HCT116 (cell line): ENCODE measurements at regions not wholly inside any gene's neighbourhood (a gene's known extent, or its start where the extent isn't known, plus 50 kb on each side); places are given as distances from the start of the nearest gene placed in this dataset.

Experiments used
- ATAC-seq: fragments of 200-7000 bp; cut with Tn5 transposase; 2 replicates; pipeline ENCODE4 v1.9.1; 2020; ENCODE audit warnings: mild to moderate bottlenecking, moderate library complexity
- BruUV-seq: library from RNA; stranded (reverse); fragments of 400-500 nt; replicated peaks from 2 replicates; lab custom pipeline; 2021; lab: Mats Ljungman, UMichigan
- CTCF ChIA-PET: fragments of 300-600 bp; sonication (Branson Sonifier 250); formaldehyde crosslinking; loops from one replicate; lab custom pipeline; 2021; ENCODE audit warnings: antibody characterized with exemption; lab: Charles Lee
- POLR2A ChIA-PET: fragments of 300-600, 350-600 bp; sonication (Branson Sonifier 250); formaldehyde crosslinking; loops from one replicate; lab custom pipeline; 2021; ENCODE audit warnings: antibody characterized with exemption; lab: Charles Lee
- RAD21 ChIA-PET, 2 experiments: fragments of 300-600 bp; sonication (Branson Sonifier 250); formaldehyde crosslinking; loops; one replicate each; lab custom pipeline; 2023; ENCODE audit warnings: low total read pairs in 2 of 2; ENCODE audit not compliant: uncharacterized antibody in 2 of 2, unreplicated experiment in 2 of 2, low non-redundant PET in 1 of 2; lab: Charles Lee
- DNase-seq: peaks from one replicate; pipeline ENCODE4 v3.0.0-alpha.2; 2010; ENCODE audit warnings: low read depth, low spot score
- H2AFZ ChIP-seq: fragments of 200-600 bp; shearing (Covaris generic), sonication (generic); 2 replicates; pipeline ENCODE4 v1.6.1; 2017; ENCODE audit warnings: low read depth, mixed run types, mixed read lengths, antibody characterized with exemption, low read length; ENCODE audit not compliant: poor library complexity, severe bottlenecking
- H3K27ac ChIP-seq: 2 replicates; pipeline ENCODE4 v1.5.1; 2012; ENCODE audit warnings: low read depth, low read length
- H3K27me3 ChIP-seq: fragments of 200-600 bp; sonication (generic); 2 replicates; pipeline ENCODE4 v1.6.1; 2016; ENCODE audit warnings: mixed run types, low read length, mixed read lengths; ENCODE audit not compliant: insufficient read depth
- H3K36me3 ChIP-seq, 2 experiments: fragments of 200-500 bp in 1 of 2; fragments of 200-600 bp in 1 of 2; sonication (Bioruptor generic) in 1 of 2; sonication (generic) in 1 of 2; 2 replicates each; pipeline versions ENCODE4 v1.5.1 to v1.6.1; 2014 to 2016; ENCODE audit warnings: low read length in 2 of 2, inconsistent platforms in 1 of 2, mixed read lengths in 1 of 2, mixed run types in 1 of 2; ENCODE audit not compliant: insufficient read depth in 2 of 2, control insufficient read depth in 1 of 2
- H3K4me1 ChIP-seq, 2 experiments: fragments of 200-600 bp in 1 of 2; sonication (generic) in 1 of 2; 2 replicates each; pipeline versions ENCODE4 v1.5.1 to v1.6.1; 2012 to 2017; ENCODE audit warnings: low read length in 2 of 2, inconsistent platforms in 1 of 2, mild to moderate bottlenecking in 1 of 2, mixed read lengths in 1 of 2, mixed run types in 1 of 2, moderate library complexity in 1 of 2; ENCODE audit not compliant: insufficient read depth in 2 of 2, control insufficient read depth in 1 of 2
- H3K4me2 ChIP-seq: fragments of 200-600 bp; sonication (generic); 2 replicates; pipeline ENCODE4 v1.6.1; 2017; ENCODE audit warnings: mixed run types, low read length, mixed read lengths
- H3K4me3 ChIP-seq, 2 experiments: fragments of 200-600 bp in 1 of 2; sonication (generic) in 1 of 2; replicated peaks in 1 of 2; 2 replicates each; pipeline ENCODE4 v1.5.1; 2011 to 2016; ENCODE audit warnings: low read length in 2 of 2, control low read depth in 1 of 2, low read depth in 1 of 2, mild to moderate bottlenecking in 1 of 2, mixed read lengths in 1 of 2, mixed run types in 1 of 2
- H3K79me2 ChIP-seq: fragments of 200-600 bp; sonication (generic); 2 replicates; pipeline ENCODE4 v1.6.1; 2017; ENCODE audit warnings: mild to moderate bottlenecking, mixed run types, low read length, moderate library complexity, mixed read lengths; ENCODE audit not compliant: insufficient read depth
- H3K9ac ChIP-seq: fragments of 200-600 bp; sonication (generic); 2 replicates; pipeline ENCODE4 v1.6.1; 2016; ENCODE audit warnings: low read length, mixed read lengths
- H3K9me2 ChIP-seq: fragments of 200-600 bp; sonication (generic), shearing (Covaris generic); 2 replicates; pipeline ENCODE4 v1.6.1; 2017; ENCODE audit warnings: mixed run types, mild to moderate bottlenecking, moderate library complexity; ENCODE audit not compliant: insufficient read depth
- H3K9me3 ChIP-seq, 2 experiments: fragments of 200-500 bp in 1 of 2; fragments of 200-600 bp in 1 of 2; sonication (Bioruptor generic) in 1 of 2; sonication (generic) in 1 of 2; 2 replicates each; pipeline ENCODE4 v1.6.1; 2014 to 2017; ENCODE audit warnings: low read length in 2 of 2, mixed read lengths in 2 of 2, inconsistent platforms in 1 of 2, low read depth in 1 of 2, mild to moderate bottlenecking in 1 of 2, mixed run types in 1 of 2, moderate library complexity in 1 of 2; ENCODE audit not compliant: control insufficient read depth in 1 of 2, insufficient read depth in 1 of 2
- H4K20me1 ChIP-seq: fragments of 200-600 bp; sonication (generic), shearing (Covaris generic); 2 replicates; pipeline ENCODE4 v1.6.1; 2017; ENCODE audit warnings: mixed run types, mild to moderate bottlenecking, moderate library complexity; ENCODE audit not compliant: insufficient read depth
- CTCF ChIP-seq, 3 experiments: fragments of 200-600 bp in 1 of 3; sonication (generic) in 1 of 3; IDR thresholded peaks in 2 of 3; conservative IDR thresholded peaks in 1 of 3; 2 replicates each; pipeline ENCODE4 v1.5.1; 2012 to 2017; ENCODE audit warnings: low read depth in 2 of 3, low read length in 2 of 3, antibody characterized with exemption in 1 of 3, borderline replicate concordance in 1 of 3, control low read depth in 1 of 3, mild to moderate bottlenecking in 1 of 3, mixed read lengths in 1 of 3, mixed run types in 1 of 3, moderate library complexity in 1 of 3; ENCODE audit not compliant: insufficient read depth in 1 of 3
- ELF1 ChIP-seq: IDR thresholded peaks from 2 replicates; pipeline ENCODE4 v1.6.1; 2012; ENCODE audit warnings: low read depth, borderline replicate concordance
- JUND ChIP-seq: IDR thresholded peaks from 2 replicates; pipeline ENCODE4 v1.6.1; 2012
- POLR2AphosphoS5 ChIP-seq: IDR thresholded peaks from 2 replicates; pipeline ENCODE4 v1.6.1; 2011; ENCODE audit warnings: mild to moderate bottlenecking, low read depth, low read length, moderate library complexity
- RAD21 ChIP-seq: IDR thresholded peaks from 2 replicates; pipeline ENCODE4 v1.6.1; 2012; ENCODE audit warnings: low read depth, mild to moderate bottlenecking
- REST ChIP-seq: IDR thresholded peaks from 2 replicates; pipeline ENCODE4 v1.6.1; 2012; ENCODE audit warnings: low read depth
- SIN3A ChIP-seq: IDR thresholded peaks from 2 replicates; pipeline ENCODE4 v1.6.1; 2012; ENCODE audit warnings: low read depth
- SRF ChIP-seq: IDR thresholded peaks from 2 replicates; pipeline ENCODE4 v1.6.1; 2012; ENCODE audit warnings: low read depth
- TCF7L2 ChIP-seq: IDR thresholded peaks from 2 replicates; pipeline ENCODE4 v1.7.0; 2011; ENCODE audit warnings: borderline replicate concordance, inconsistent platforms; ENCODE audit not compliant: insufficient read depth, insufficient read length; ENCODE audit errors: extremely low read depth
- YY1 ChIP-seq: IDR thresholded peaks from 2 replicates; pipeline ENCODE4 v1.6.1; 2011; ENCODE audit warnings: low read length, low read depth, moderate library complexity, mild to moderate bottlenecking; ENCODE audit not compliant: insufficient replicate concordance; ENCODE audit errors: extremely low read depth
- ZNF274 ChIP-seq: fragments of 200-500 bp; sonication (Bioruptor generic); IDR thresholded peaks from 2 replicates; pipeline ENCODE4 v1.6.1; 2014; ENCODE audit warnings: mild to moderate bottlenecking, low read depth, low read length, inconsistent platforms
- intact Hi-C: fragments of 100-400 bp; cut with micrococcal nuclease; formaldehyde crosslinking; loops from 2 replicates; pipeline ENCODE4 v1.10.0; 2022
- TF ChIP-seq, protein P1 (sequence below): IDR thresholded peaks from 2 replicates; pipeline ENCODE4 v1.6.1; 2011; ENCODE audit warnings: mild to moderate bottlenecking, low read length, moderate library complexity; ENCODE audit not compliant: insufficient replicate concordance; ENCODE audit errors: extremely low read depth
- TF ChIP-seq, protein P2 (sequence below): IDR thresholded peaks from 2 replicates; pipeline ENCODE4 v1.6.1; 2012
- TF ChIP-seq, protein P3 (sequence below): IDR thresholded peaks from 2 replicates; pipeline ENCODE4 v1.6.1; 2012

- TF ChIP-seq CTCF (IDR thresholded peaks at IDR 0.05 in 2 of 3, conservative IDR thresholded peaks at IDR 0.05 in 1 of 3; ENCODE audit: borderline replicate concordance in 1 of 3, insufficient read depth in 1 of 3, low read depth in 2 of 3, low read length in 2 of 3) (no peak), SIN3A (no peak)
These were observed 1389.5 kb downstream of the FAM133A start (continued) for GRCh38 chrX:95063554-95063953.

- no peak overlapping the region for H3K4me2 ChIP-seq
- TF ChIP-seq ZNF274: no peak
- TF ChIP-seq SRF: no peak
- TF ChIP-seq CTCF (IDR thresholded peaks at IDR 0.05 in 2 of 3, conservative IDR thresholded peaks at IDR 0.05 in 1 of 3; ENCODE audit: borderline replicate concordance in 1 of 3, insufficient read depth in 1 of 3, low read depth in 2 of 3, low read length in 2 of 3): no peak
- TF ChIP-seq, protein P1, sequence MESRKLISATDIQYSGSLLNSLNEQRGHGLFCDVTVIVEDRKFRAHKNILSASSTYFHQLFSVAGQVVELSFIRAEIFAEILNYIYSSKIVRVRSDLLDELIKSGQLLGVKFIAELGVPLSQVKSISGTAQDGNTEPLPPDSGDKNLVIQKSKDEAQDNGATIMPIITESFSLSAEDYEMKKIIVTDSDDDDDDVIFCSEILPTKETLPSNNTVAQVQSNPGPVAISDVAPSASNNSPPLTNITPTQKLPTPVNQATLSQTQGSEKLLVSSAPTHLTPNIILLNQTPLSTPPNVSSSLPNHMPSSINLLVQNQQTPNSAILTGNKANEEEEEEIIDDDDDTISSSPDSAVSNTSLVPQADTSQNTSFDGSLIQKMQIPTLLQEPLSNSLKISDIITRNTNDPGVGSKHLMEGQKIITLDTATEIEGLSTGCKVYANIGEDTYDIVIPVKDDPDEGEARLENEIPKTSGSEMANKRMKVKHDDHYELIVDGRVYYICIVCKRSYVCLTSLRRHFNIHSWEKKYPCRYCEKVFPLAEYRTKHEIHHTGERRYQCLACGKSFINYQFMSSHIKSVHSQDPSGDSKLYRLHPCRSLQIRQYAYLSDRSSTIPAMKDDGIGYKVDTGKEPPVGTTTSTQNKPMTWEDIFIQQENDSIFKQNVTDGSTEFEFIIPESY: no peak
- TF ChIP-seq REST: no peak
- TF ChIP-seq TCF7L2: no peak
- TF ChIP-seq RAD21: no peak
- TF ChIP-seq ELF1: no peak
- TF ChIP-seq, protein P2, sequence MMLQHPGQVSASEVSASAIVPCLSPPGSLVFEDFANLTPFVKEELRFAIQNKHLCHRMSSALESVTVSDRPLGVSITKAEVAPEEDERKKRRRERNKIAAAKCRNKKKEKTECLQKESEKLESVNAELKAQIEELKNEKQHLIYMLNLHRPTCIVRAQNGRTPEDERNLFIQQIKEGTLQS: no peak
- TF ChIP-seq, protein P3, sequence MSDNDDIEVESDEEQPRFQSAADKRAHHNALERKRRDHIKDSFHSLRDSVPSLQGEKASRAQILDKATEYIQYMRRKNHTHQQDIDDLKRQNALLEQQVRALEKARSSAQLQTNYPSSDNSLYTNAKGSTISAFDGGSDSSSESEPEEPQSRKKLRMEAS: no peak
- TF ChIP-seq YY1: no peak
- no peak for TF ChIP-seq JUND
- no peak for TF ChIP-seq POLR2AphosphoS5
These were observed 1391.1 kb downstream of the FAM133A start for GRCh38 chrX:95065151-95065550.

More at GRCh38 chrX:95065151-95065550, 1391.1 kb downstream of the FAM133A start:
- Histone ChIP-seq H3K4me3 (no peak overlapping the region), H4K20me1 (no peaks in the 10 kb centered on the region), H3K27ac (no peak overlapping the region), H3K9me2 (no peaks in the 10 kb centered on the region), H3K9ac (no peak overlapping the region), H2AFZ (no peak overlapping the region), H3K36me3 (no peaks in the 10 kb centered on the region), H3K27me3 (no peaks in the 10 kb centered on the region), H3K4me1 (no peaks in the 10 kb centered on the region), H3K9me3 (no peaks in the 10 kb centered on the region), H3K79me2 (no peaks in the 10 kb centered on the region)
- no peak for ATAC-seq
- DNase-seq: no peak
- intact Hi-C loops: no loop called here
- BruUV-seq: no TSS peak
- ChIA-PET CTCF (no interaction called here), POLR2A (no interaction called here), RAD21 (no interaction called here)
